ENCODE measurements at regions not wholly inside any gene's neighbourhood (a gene's known extent, or its start where the extent isn't known, plus 50 kb on each side); places are given as distances from the start of the nearest gene placed in this dataset.
A peak's percentile ranks its signal among the peaks of the same experiment; 100 is the strongest.

GRCh38 chr22:22171357-22172218 is 73.0 kb upstream of the VPREB1 start:
- no peak overlapping the region for H3K4me3 Mint-ChIP-seq (ENCODE audit: low read depth, unreplicated experiment)
- peaks cover 9% of the 10 kb centered on the region for H3K36me3 Mint-ChIP-seq (ENCODE audit: insufficient read depth, unreplicated experiment)
- H3K9me3 Mint-ChIP-seq (ENCODE audit: low read depth, unreplicated experiment) = no peaks in the 10 kb centered on the region
- BruUV-seq (replicated peaks) = no TSS peak
- no peak overlapping the region for H3K27ac Mint-ChIP-seq (ENCODE audit: unreplicated experiment)
- peak; percentile 47 for DNase-seq
- H3K4me1 Mint-ChIP-seq (ENCODE audit: low read depth, unreplicated experiment) = peaks cover 12% of the 10 kb centered on the region
- intact Hi-C loops (cut with micrococcal nuclease; ENCODE audit: unreplicated experiment) = no loop called here
- CTCF ChIA-PET = interaction anchor here (1.0 to 1.5 kb wide), 2 partner anchors 24 to 64 kb away, joined by 3 read pairs; no protein-coding TSS in a partner anchor
- TF ChIP-seq, protein P1, sequence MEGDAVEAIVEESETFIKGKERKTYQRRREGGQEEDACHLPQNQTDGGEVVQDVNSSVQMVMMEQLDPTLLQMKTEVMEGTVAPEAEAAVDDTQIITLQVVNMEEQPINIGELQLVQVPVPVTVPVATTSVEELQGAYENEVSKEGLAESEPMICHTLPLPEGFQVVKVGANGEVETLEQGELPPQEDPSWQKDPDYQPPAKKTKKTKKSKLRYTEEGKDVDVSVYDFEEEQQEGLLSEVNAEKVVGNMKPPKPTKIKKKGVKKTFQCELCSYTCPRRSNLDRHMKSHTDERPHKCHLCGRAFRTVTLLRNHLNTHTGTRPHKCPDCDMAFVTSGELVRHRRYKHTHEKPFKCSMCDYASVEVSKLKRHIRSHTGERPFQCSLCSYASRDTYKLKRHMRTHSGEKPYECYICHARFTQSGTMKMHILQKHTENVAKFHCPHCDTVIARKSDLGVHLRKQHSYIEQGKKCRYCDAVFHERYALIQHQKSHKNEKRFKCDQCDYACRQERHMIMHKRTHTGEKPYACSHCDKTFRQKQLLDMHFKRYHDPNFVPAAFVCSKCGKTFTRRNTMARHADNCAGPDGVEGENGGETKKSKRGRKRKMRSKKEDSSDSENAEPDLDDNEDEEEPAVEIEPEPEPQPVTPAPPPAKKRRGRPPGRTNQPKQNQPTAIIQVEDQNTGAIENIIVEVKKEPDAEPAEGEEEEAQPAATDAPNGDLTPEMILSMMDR (IDR thresholded peaks at IDR 0.05; ENCODE audit: unreplicated experiment) = peak; percentile 42
- H3K27me3 Mint-ChIP-seq (ENCODE audit: unreplicated experiment) = peaks cover 53% of the 10 kb centered on the region

DNA sequence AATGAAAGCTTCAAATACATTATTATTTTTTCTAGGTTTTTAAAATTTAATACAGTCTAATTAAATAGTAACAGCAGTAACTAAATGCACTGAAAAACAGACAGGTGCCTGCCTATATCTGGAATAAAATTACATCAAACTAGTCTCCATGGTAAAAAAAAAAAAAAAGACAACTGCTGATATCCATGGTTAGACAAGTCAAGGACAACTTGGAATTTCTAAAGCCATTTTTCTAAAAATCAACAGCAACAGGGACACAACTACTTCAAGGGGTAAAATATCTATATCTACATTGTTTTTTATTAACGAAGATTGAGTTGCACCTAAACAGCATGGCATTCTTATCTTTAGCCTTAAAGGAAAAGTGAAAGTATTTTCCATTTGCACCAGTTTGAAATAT is 74.7 kb upstream of the VPREB1 start:
- no peak for DNase-seq
- Mint-ChIP-seq H3K36me3 (ENCODE audit: insufficient read depth, unreplicated experiment) (peaks cover 12% of the 10 kb centered on the region), H3K27ac (ENCODE audit: unreplicated experiment) (no peak overlapping the region), H3K4me1 (ENCODE audit: low read depth, unreplicated experiment) (peaks cover 12% of the 10 kb centered on the region), H3K4me3 (ENCODE audit: low read depth, unreplicated experiment) (no peak overlapping the region), H3K9me3 (ENCODE audit: low read depth, unreplicated experiment) (no peaks in the 10 kb centered on the region), H3K27me3 (ENCODE audit: unreplicated experiment) (peaks cover 55% of the 10 kb centered on the region)
- BruUV-seq (replicated peaks) = no TSS peak
- CTCF ChIA-PET = interaction anchor here (0.6 kb wide), 1 partner anchor 54 kb away, joined by 5 read pairs; no protein-coding TSS in a partner anchor
- TF ChIP-seq, protein P1 (IDR thresholded peaks at IDR 0.05; ENCODE audit: unreplicated experiment) = no peak
- intact Hi-C loops (cut with micrococcal nuclease; ENCODE audit: unreplicated experiment) = no loop called here

DNA sequence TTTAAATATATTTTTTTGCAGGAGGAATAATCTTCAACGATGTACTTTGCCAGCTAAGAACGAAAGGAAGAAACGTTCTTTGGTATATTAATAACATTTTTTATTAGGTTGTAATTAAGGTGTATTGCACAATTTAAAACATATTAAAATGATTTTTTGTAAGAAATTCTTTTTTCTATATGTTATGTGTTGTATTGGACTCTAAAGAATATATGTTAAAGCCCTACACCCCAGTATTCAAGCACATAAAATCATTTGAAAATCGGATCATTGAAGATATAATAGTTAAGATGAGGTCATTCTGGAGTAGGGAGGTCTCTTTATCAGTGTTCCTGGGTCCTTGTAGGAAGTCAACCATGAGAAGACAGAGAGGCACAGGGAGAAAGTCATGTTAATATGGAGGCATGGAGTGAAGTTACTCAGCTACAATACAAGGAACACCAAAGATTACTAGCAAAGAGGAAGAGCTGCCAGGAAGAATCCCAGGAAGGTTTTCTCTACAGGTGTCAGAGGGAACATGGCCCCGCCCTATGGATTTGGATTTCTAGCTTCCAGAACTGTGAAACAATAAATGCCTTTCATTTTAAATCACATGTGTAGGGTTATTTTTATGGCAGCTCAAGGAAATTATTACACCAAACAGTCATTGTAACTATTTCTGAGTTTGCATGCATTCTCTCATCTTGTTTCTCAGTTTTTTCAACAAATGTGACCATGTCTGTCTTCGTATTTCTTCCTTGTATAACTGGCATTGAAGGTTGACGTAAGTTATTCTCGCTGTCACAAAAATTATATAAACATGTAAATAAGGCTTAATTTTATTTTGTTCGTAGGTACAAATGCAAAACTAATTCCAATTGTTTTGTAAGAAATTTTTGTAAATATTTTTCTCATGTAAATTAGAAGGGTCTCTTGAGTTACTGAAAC is 75.4 kb upstream of the VPREB1 start:
- Mint-ChIP-seq H3K4me3 (ENCODE audit: low read depth, unreplicated experiment) (no peak overlapping the region), H3K27ac (ENCODE audit: unreplicated experiment) (no peak overlapping the region), H3K9me3 (ENCODE audit: low read depth, unreplicated experiment) (no peaks in the 10 kb centered on the region), H3K27me3 (ENCODE audit: unreplicated experiment) (peaks cover 62% of the 10 kb centered on the region), H3K4me1 (ENCODE audit: low read depth, unreplicated experiment) (peaks cover 12% of the 10 kb centered on the region), H3K36me3 (ENCODE audit: insufficient read depth, unreplicated experiment) (peaks cover 12% of the 10 kb centered on the region)
- intact Hi-C loops (cut with micrococcal nuclease; ENCODE audit: unreplicated experiment) = no loop called here
- TF ChIP-seq, protein P1 (IDR thresholded peaks at IDR 0.05; ENCODE audit: unreplicated experiment) = no peak
- no TSS peak for BruUV-seq (replicated peaks)
- CTCF ChIA-PET = interaction anchor here (0.6 to 1.1 kb wide), 4 partner anchors 12 to 538 kb away, joined by 3 to 5 read pairs (median 4); no protein-coding TSS in a partner anchor
- DNase-seq = no peak

- TF ChIP-seq, protein P1 (IDR thresholded peaks at IDR 0.05; ENCODE audit: unreplicated experiment) = no peak
- H3K36me3 Mint-ChIP-seq (ENCODE audit: insufficient read depth, unreplicated experiment) = peaks cover 12% of the 10 kb centered on the region
- no TSS peak for BruUV-seq (replicated peaks)
- H3K4me3 Mint-ChIP-seq (ENCODE audit: low read depth, unreplicated experiment) = peak overlapping the region; percentile 60
- H3K4me1 Mint-ChIP-seq (ENCODE audit: low read depth, unreplicated experiment) = peaks cover 12% of the 10 kb centered on the region
- H3K9me3 Mint-ChIP-seq (ENCODE audit: low read depth, unreplicated experiment) = no peaks in the 10 kb centered on the region
- H3K27ac Mint-ChIP-seq (ENCODE audit: unreplicated experiment) = peak overlapping the region; percentile 87
- DNase-seq = peak; percentile 49
- peaks cover 71% of the 10 kb centered on the region for H3K27me3 Mint-ChIP-seq (ENCODE audit: unreplicated experiment)
- intact Hi-C loops (cut with micrococcal nuclease; ENCODE audit: unreplicated experiment) = no loop called here
- CTCF ChIA-PET = interaction anchor here (0.6 to 1.1 kb wide), 3 partner anchors 12 to 537 kb away, joined by 3 to 4 read pairs (median 3); no protein-coding TSS in a partner anchor
These were observed 76.2 kb upstream of the VPREB1 start for GRCh38 chr22:22168190-22168940.

All from Calu3 (cell line).